D721Med (cell line): ENCODE measurements at regions not wholly inside any gene's neighbourhood (a gene's known extent, or its start where the extent isn't known, plus 50 kb on each side); places are given as distances from the start of the nearest gene placed in this dataset.

Experiments used
- DNase-seq: peaks from one replicate; pipeline ENCODE4 v3.0.0; 2011; ENCODE audit warnings: low spot score; ENCODE audit not compliant: insufficient read length
- FAIRE-seq: peaks from 2 replicates; lab custom pipeline; 2011; peaks lifted over from hg19 to GRCh38; lab: Jason Lieb, UNC
- TF ChIP-seq, protein P1 (sequence below): IDR thresholded peaks from 2 replicates; pipeline ENCODE4 v1.5.1; 2012; ENCODE audit warnings: mild to moderate bottlenecking, control low read depth; ENCODE audit not compliant: insufficient read depth; ENCODE audit errors: missing control alignments

DNA sequence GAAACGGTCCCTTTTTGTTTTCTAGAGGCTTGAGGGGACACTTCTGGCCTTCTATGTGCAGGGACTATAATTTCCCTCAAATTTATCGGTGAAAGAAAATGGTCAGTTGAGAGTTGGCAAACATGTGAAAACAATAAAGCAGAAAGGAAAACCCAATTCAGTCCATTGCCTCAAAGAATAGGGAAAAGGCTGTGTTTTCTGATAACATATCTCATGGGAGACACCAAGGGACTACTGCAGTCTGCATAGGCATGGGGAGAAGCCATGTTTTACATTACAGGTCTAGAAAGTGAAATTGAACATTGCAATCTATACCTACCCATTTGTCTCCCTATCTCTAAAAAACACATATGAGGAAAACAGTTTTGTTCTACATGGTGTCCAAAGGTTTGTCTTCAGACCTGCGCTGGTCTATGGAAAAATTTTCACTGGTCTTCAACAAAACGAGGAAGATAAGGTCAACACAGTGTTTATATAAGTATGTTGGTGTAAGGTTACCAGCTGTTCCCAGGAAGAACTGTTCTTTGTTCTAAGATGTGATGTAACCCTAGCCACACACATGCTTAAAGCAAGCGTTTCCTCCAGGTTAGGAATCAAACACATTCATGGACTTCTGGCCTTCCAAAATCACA, 179.7 kb downstream of the MREG start:
- FAIRE-seq (no peak), DNase-seq (no peak)
- TF ChIP-seq, protein P1, sequence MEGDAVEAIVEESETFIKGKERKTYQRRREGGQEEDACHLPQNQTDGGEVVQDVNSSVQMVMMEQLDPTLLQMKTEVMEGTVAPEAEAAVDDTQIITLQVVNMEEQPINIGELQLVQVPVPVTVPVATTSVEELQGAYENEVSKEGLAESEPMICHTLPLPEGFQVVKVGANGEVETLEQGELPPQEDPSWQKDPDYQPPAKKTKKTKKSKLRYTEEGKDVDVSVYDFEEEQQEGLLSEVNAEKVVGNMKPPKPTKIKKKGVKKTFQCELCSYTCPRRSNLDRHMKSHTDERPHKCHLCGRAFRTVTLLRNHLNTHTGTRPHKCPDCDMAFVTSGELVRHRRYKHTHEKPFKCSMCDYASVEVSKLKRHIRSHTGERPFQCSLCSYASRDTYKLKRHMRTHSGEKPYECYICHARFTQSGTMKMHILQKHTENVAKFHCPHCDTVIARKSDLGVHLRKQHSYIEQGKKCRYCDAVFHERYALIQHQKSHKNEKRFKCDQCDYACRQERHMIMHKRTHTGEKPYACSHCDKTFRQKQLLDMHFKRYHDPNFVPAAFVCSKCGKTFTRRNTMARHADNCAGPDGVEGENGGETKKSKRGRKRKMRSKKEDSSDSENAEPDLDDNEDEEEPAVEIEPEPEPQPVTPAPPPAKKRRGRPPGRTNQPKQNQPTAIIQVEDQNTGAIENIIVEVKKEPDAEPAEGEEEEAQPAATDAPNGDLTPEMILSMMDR: no peak

DNA sequence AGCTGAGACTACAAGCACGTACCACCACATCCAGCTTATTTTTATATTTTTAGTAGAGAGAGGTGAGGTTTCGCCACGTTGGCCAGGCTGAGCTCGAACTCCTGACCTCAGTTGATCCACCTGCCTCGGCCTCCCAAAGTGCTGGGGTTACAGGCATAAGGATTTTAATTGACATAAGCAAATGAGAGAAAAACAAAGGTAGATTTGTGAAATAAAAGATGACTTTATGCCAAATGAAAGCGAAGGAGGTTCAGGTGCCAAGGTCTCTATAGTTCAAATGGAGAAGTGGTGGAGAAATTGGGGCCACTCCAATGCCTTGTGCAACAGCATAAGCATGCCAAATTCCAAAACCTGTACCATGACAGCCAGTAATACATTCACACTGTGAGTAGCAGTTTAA, 180.6 kb downstream of the MREG start:
- DNase-seq (no peak), FAIRE-seq (no peak)
- TF ChIP-seq, protein P1: no peak

DNA sequence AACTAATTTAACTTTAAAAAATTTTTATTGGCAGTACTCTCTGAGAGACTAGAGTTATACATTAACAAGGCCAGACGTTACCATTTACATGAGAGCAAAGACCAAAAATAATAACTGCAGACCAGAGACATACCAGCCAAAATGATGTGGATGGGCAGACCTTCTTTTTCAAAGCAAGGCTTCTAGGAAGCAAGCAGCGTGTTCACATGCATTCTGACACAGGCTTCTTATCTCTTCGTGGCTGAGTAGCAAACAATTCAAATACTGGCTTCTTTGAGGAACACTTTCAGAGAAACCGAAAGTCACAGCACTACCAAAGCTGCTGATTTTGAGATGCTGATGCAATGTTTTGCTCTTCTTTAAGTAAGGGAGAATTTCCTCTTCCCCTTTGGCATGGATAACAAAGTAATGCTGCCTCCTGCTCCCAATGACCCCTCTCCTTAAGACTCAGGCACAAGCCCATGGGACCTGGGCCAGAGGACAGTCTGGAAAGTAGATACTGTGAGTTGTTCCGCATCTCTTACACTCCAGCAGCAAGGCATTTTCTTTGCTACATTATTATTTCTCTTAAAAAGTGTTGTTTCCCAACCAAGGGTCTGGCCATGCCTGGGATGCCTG, 181.9 kb downstream of the MREG start:
- DNase-seq (no peak), FAIRE-seq (no peak)
- TF ChIP-seq, protein P1: no peak

DNA sequence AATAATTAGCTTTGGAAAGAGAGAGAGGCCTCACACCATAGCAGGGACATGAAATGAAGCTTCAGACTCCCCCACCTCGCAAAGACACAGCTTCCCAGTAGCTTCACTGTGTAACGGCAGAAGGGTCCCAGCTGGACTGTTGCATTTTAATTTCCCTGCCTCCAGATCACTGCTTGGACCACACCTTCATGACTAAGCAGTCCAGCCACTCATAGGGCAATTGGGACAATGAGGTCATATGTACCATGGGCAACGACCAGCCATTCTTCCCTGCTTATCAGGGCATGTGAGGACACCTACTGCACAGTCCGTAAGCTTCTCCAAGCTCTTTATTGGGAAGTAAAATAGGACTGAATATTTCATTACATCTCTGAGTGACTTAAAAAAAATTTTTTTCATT, 183.0 kb downstream of the MREG start:
- TF ChIP-seq, protein P1: no peak
- no peak for FAIRE-seq
- no peak for DNase-seq

DNA sequence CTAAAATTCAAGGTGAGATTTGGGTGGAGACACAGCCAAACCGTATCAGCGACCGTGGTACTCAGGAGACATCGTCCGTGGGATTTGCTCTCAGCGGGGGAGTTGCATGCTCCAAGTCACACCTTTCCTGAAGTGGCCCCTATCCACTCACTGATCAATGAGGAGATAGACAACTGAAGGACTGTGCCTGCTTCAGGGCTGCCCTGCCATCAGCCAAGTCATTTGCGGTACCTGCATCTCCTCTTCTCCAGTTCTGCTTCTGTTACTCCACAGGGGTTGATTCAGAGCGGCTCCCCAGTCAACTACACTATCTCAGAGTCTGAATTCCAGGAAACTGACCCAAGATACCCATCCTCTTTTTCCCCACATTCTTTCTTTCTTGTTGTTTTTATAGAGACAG, 184.1 kb downstream of the MREG start:
- DNase-seq (no peak), FAIRE-seq (no peak)
- TF ChIP-seq, protein P1: no peak

DNA sequence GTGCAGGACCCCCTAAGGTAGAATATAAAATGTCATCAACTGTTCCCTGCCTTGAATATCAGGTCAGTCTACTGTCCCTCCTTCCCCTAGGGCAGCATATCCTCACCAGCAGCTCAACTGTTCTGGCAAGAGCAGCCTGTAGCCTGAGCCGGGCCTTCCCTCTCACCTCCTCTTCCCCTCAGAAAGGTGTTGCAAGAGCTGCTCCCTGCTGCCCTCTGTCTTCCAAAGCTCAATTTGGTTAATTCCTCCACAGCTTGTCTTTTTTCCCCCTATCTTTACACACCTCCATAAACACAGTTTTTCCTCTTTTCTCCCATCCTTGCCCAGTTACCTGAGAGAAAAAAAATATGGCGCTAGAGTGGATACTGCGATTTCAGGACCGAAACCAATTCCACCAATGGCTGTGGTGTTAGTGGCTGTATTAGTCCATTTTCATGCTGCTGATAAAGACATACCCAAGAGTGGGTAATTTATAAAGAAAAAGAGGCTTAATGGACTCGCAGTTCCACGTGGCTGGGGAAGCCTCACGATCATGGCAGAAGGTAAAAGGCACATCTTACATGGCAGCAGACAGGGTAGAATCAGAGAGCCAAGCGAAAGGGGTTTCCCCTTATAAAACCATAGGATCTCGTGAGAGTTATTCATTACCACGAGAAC, 184.7 kb downstream of the MREG start:
- DNase-seq (no peak), FAIRE-seq (no peak)
- TF ChIP-seq, protein P1: peak; percentile 64

DNA sequence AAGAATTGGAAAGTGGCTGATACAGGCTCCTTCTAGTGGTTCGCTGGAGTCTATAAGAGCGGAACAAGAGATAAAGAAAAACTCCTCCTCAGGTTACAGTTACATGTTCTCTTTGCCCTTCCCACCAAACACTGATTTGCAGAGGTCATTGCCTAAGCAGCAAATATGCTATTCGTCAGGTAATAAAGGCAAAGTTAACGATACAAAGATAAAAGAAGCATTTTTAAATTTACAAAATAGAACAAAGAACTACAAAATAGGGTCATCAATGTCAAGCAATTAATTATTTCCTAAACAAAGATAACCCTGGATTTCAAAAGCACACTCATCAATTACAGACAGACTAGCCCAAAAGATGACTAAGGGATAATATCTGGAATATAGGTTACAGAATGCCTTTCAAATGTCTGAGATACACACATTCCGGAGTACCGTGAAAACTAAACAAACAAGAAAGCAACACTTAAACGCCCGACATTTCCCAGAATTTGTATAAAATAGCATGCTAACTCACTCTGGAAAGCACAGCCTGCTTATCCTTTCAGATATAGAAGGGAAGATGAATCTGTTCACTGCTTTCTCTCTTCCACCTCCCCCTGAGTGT, 186.4 kb downstream of the MREG start:
- TF ChIP-seq, protein P1: no peak
- DNase-seq: no peak
- FAIRE-seq: no peak
